ENCODE measurements at regions not wholly inside any gene's neighbourhood (a gene's known extent, or its start where the extent isn't known, plus 50 kb on each side); places are given as distances from the start of the nearest gene placed in this dataset.

DNA sequence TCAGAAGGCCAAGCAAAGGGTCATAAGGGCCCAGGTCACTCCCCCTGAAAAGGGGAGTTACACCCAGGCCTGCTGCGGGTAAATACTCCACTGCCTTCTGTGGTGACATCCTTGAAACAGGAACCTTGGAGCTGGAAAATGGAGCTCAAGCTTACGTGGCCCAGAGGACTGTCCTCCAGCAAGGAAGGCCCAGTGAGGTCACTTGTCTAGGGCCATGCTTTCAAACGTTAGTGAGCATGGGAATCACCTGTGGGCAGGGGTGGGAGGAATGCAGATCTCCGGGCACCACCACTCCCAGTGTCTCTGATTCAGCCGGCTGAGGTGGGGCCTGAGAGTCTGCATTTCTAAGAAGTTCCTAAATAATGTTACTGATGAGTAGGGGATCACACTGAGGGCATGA lies 140.5 kb upstream of the CCND2 start:
- ChIA-PET POLR2A (interaction anchor here (1.3 to 8.9 kb wide), 4 partner anchors 12 to 84 kb away, joined by 4 to 83 read pairs (median 44); no protein-coding TSS in a partner anchor), CTCF (interaction anchor here (0.6 to 16.4 kb wide), 6 partner anchors 13 to 169 kb away, joined by 3 to 256 read pairs (median 3); no protein-coding TSS in a partner anchor), RAD21 (ENCODE audit: unreplicated experiment) (interaction anchor here (1.0 to 18.7 kb wide), 3 partner anchors 9 to 25 kb away, joined by 3 to 360 read pairs (median 8); no protein-coding TSS in a partner anchor), SMC1A (ENCODE audit: uncharacterized antibody, unreplicated experiment) (interaction anchor here (0.9 to 17.4 kb wide), 5 partner anchors 11 to 144 kb away, joined by 3 to 395 read pairs (median 7); no protein-coding TSS in a partner anchor)
- DNase-seq (ENCODE audit: low read depth, low spot score) (no peak), FAIRE-seq (no peak), ATAC-seq (no peak)
- TF ChIP-seq NR2C2 (IDR thresholded peaks at IDR 0.05; ENCODE audit: borderline replicate concordance, control insufficient read depth, insufficient read length, low read depth) (peak; percentile 16), MTA2 (IDR thresholded peaks at IDR 0.05; ENCODE audit: low read depth) (no peak)
- peaks cover 46% of the 10 kb centered on the region for H3K4me1 ChIP-seq (ENCODE audit: control insufficient read depth, insufficient read depth, low read length)
- no peaks in the 10 kb centered on the region for H3K27me3 ChIP-seq (replicated peaks in 1 of 2; ENCODE audit: control insufficient read depth in 2 of 2, insufficient read depth in 2 of 2, low read length in 1 of 2)
- H3K9ac ChIP-seq (ENCODE audit: control insufficient read depth, insufficient read depth, low read length), result no peak overlapping the region
- no peaks in the 10 kb centered on the region for H4K20me1 ChIP-seq (ENCODE audit: control insufficient read depth, insufficient read depth)
- BruUV-seq (replicated peaks), result no TSS peak
- no peak overlapping the region for H3K4me2 ChIP-seq (ENCODE audit: control insufficient read depth, insufficient read depth)
- WGBS (ENCODE audit: insufficient coverage, insufficient replicate concordance, low lambda C conversion rate, missing lambda C conversion rate), result 68% methylated on average over 5 of the region's 5 CpGs
- H3K9me3 ChIP-seq (replicated peaks; ENCODE audit: control insufficient read depth, insufficient read depth, low read length), result no peaks in the 10 kb centered on the region
- no peaks in the 10 kb centered on the region for H3K36me3 ChIP-seq (ENCODE audit: control insufficient read depth in 2 of 2, insufficient read depth in 2 of 2, low read length in 1 of 2)
- no peak overlapping the region for H3K4me3 ChIP-seq
- intact Hi-C loops (cut with micrococcal nuclease; ENCODE audit: unreplicated experiment), result no loop called here
- no peak overlapping the region for H3K27ac ChIP-seq (ENCODE audit: control insufficient read depth, insufficient read depth)
- no peak overlapping the region for H2AFZ ChIP-seq (ENCODE audit: control insufficient read depth, low read depth, low read length)
- no peaks in the 10 kb centered on the region for H3K79me2 ChIP-seq (ENCODE audit: control insufficient read depth, insufficient read depth, low read length)
- in situ Hi-C loops (cut with MboI), result no loop called here

GRCh38 chr12:4121506-4122020 lies 152.0 kb upstream of the CCND2 start:
- SMC1A ChIA-PET (ENCODE audit: uncharacterized antibody, unreplicated experiment), result interaction anchor here (0.6 to 13.3 kb wide), 4 partner anchors 9 to 94 kb away, joined by 3 to 395 read pairs (median 5); no protein-coding TSS in a partner anchor
- Histone ChIP-seq H3K27ac (ENCODE audit: control insufficient read depth, insufficient read depth) (no peak overlapping the region), H3K4me1 (ENCODE audit: control insufficient read depth, insufficient read depth, low read length) (peaks cover 32% of the 10 kb centered on the region), H3K9me3 (replicated peaks; ENCODE audit: control insufficient read depth, insufficient read depth, low read length) (no peaks in the 10 kb centered on the region), H3K4me3 (no peak overlapping the region), H3K36me3 (ENCODE audit: control insufficient read depth in 2 of 2, insufficient read depth in 2 of 2, low read length in 1 of 2) (no peaks in the 10 kb centered on the region), H3K27me3 (replicated peaks in 1 of 2; ENCODE audit: control insufficient read depth in 2 of 2, insufficient read depth in 2 of 2, low read length in 1 of 2) (no peaks in the 10 kb centered on the region), H2AFZ (ENCODE audit: control insufficient read depth, low read depth, low read length) (no peak overlapping the region), H4K20me1 (ENCODE audit: control insufficient read depth, insufficient read depth) (no peaks in the 10 kb centered on the region), H3K79me2 (ENCODE audit: control insufficient read depth, insufficient read depth, low read length) (peaks cover 4% of the 10 kb centered on the region), H3K9ac (ENCODE audit: control insufficient read depth, insufficient read depth, low read length) (no peak overlapping the region), H3K4me2 (ENCODE audit: control insufficient read depth, insufficient read depth) (no peak overlapping the region)
- POLR2A ChIA-PET, result interaction anchor here (1.3 kb wide), 1 partner anchor 9 kb away, joined by 3 read pairs; no protein-coding TSS in a partner anchor
- FAIRE-seq (no peak), DNase-seq (ENCODE audit: low read depth, low spot score) (no peak), ATAC-seq (no peak)
- in situ Hi-C loops (cut with MboI) (no loop called here), intact Hi-C loops (cut with micrococcal nuclease; ENCODE audit: unreplicated experiment) (no loop called here)
- TF ChIP-seq NFXL1 (IDR thresholded peaks at IDR 0.05; ENCODE audit: borderline replicate concordance), result no peak
- TF ChIP-seq ESRRA (IDR thresholded peaks at IDR 0.05; ENCODE audit: low read length), result no peak
- no peak for TF ChIP-seq YY1 (IDR thresholded peaks at IDR 0.05; ENCODE audit: low read depth, low read length)
- TF ChIP-seq ZNF24 (IDR thresholded peaks at IDR 0.05), result no peak
- TF ChIP-seq, protein P1, sequence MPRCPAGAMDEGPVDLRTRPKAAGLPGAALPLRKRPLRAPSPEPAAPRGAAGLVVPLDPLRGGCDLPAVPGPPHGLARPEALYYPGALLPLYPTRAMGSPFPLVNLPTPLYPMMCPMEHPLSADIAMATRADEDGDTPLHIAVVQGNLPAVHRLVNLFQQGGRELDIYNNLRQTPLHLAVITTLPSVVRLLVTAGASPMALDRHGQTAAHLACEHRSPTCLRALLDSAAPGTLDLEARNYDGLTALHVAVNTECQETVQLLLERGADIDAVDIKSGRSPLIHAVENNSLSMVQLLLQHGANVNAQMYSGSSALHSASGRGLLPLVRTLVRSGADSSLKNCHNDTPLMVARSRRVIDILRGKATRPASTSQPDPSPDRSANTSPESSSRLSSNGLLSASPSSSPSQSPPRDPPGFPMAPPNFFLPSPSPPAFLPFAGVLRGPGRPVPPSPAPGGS (IDR thresholded peaks at IDR 0.05; ENCODE audit: borderline replicate concordance, insufficient read depth, low read depth, low read length, poor library complexity, severe bottlenecking), result no peak
- WGBS (ENCODE audit: insufficient coverage, insufficient replicate concordance, low lambda C conversion rate, missing lambda C conversion rate), result 63% methylated on average over 6 of the region's 6 CpGs
- RAD21 ChIA-PET (ENCODE audit: unreplicated experiment), result interaction anchor here (10.4 kb wide), 1 partner anchor 19 kb away, joined by 360 read pairs; no protein-coding TSS in a partner anchor
- CTCF ChIA-PET, result interaction anchor here (1.2 kb wide), 1 partner anchor 8 kb away, joined by 4 read pairs; no protein-coding TSS in a partner anchor
- BruUV-seq (replicated peaks), result no TSS peak
